Stimulated activated naive CD8-positive, alpha-beta T cell treated with anti-CD3 and anti-CD28 coated beads, Interleukin-15, Interleukin-2, amounts not matched to agents 100 U/mL and 50 U/mL, for 24 hours (primary cell): ENCODE measurements at regions not wholly inside any gene's neighbourhood (a gene's known extent, or its start where the extent isn't known, plus 50 kb on each side); places are given as distances from the start of the nearest gene placed in this dataset.

Experiments
- ATAC-seq: fragments of 150-1000 bp; cut with Tn5 transposase; one replicate; pipeline ENCODE4 v1.10.0; 2021
- DNase-seq: peaks from one replicate; pipeline ENCODE4 v3.0.0; 2021

- no peak for DNase-seq
- no peak for ATAC-seq
These were observed 519.1 kb downstream of the IQCM start for GRCh38 chr4:149296503-149296902.

GRCh38 chr4:149296084-149296483 is 519.6 kb downstream of the IQCM start:
- DNase-seq (no peak), ATAC-seq (no peak)

- ATAC-seq = no peak
- no peak for DNase-seq
These were observed 521.0 kb downstream of the IQCM start for GRCh38 chr4:149294601-149295000.

GRCh38 chr4:149293046-149293649 is 522.5 kb downstream of the IQCM start:
- ATAC-seq (no peak), DNase-seq (no peak)

- DNase-seq (no peak), ATAC-seq (no peak)
These were observed 523.1 kb downstream of the IQCM start for GRCh38 chr4:149292425-149293007.

GRCh38 chr4:149291463-149291862 is 524.2 kb downstream of the IQCM start:
- ATAC-seq = no peak
- no peak for DNase-seq

- ATAC-seq (no peak), DNase-seq (no peak)
These were observed 534.8 kb downstream of the IQCM start for GRCh38 chr4:149280806-149281205.

GRCh38 chr4:149279776-149280175 is 535.9 kb downstream of the IQCM start:
- ATAC-seq = no peak
- no peak for DNase-seq

- ATAC-seq (no peak), DNase-seq (no peak)
These were observed 536.3 kb downstream of the IQCM start for GRCh38 chr4:149279331-149279730.

GRCh38 chr4:149277705-149278104 is 537.9 kb downstream of the IQCM start:
- DNase-seq (no peak), ATAC-seq (no peak)

GRCh38 chr4:149269835-149270234 is 545.8 kb downstream of the IQCM start:
- no peak for ATAC-seq
- no peak for DNase-seq

GRCh38 chr4:149266301-149266700 is 549.3 kb downstream of the IQCM start:
- DNase-seq (no peak), ATAC-seq (no peak)

GRCh38 chr4:149265645-149266044 is 550.0 kb downstream of the IQCM start:
- ATAC-seq (no peak), DNase-seq (no peak)

GRCh38 chr4:149264093-149264733 is 551.4 kb downstream of the IQCM start:
- no peak for DNase-seq
- ATAC-seq = no peak

- DNase-seq = no peak
- no peak for ATAC-seq
These were observed 567.4 kb downstream of the IQCM start for GRCh38 chr4:149248191-149248764.

- no peak for ATAC-seq
- no peak for DNase-seq
These were observed 568.5 kb downstream of the IQCM start for GRCh38 chr4:149247164-149247563.

GRCh38 chr4:149245333-149245732 is 570.3 kb downstream of the IQCM start:
- ATAC-seq (no peak), DNase-seq (no peak)

- DNase-seq (no peak), ATAC-seq (no peak)
These were observed 577.5 kb downstream of the IQCM start for GRCh38 chr4:149238097-149238496.

- DNase-seq (no peak), ATAC-seq (no peak)
These were observed 580.8 kb downstream of the IQCM start for GRCh38 chr4:149234798-149235197.

- DNase-seq (no peak), ATAC-seq (no peak)
These were observed 592.0 kb downstream of the IQCM start for GRCh38 chr4:149223659-149224058.

- ATAC-seq = no peak
These were observed 597.0 kb downstream of the IQCM start for GRCh38 chr4:149218672-149219071.

GRCh38 chr4:149214301-149214700 is 601.3 kb downstream of the IQCM start:
- ATAC-seq (no peak), DNase-seq (no peak)

More at GRCh38 chr4:149218672-149219071, 597.0 kb downstream of the IQCM start:
- DNase-seq = no peak

GRCh38 chr4:149211876-149212275 is 603.8 kb downstream of the IQCM start:
- ATAC-seq (no peak), DNase-seq (no peak)
